22Rv1 (cell line): ENCODE measurements at regions not wholly inside any gene's neighbourhood (a gene's known extent, or its start where the extent isn't known, plus 50 kb on each side); places are given as distances from the start of the nearest gene placed in this dataset.

Experiments used
- ZFX ChIP-seq: fragments of 450-650 bp; IDR thresholded peaks from 2 replicates; pipeline ENCODE4 v1.6.1; 2017; ENCODE audit warnings: antibody characterized with exemption, borderline replicate concordance
- TF ChIP-seq, protein P1 (sequence below): fragments of 450-650 bp; IDR thresholded peaks from 2 replicates; pipeline ENCODE4 v1.5.1; 2017; ENCODE audit warnings: mild to moderate bottlenecking

DNA sequence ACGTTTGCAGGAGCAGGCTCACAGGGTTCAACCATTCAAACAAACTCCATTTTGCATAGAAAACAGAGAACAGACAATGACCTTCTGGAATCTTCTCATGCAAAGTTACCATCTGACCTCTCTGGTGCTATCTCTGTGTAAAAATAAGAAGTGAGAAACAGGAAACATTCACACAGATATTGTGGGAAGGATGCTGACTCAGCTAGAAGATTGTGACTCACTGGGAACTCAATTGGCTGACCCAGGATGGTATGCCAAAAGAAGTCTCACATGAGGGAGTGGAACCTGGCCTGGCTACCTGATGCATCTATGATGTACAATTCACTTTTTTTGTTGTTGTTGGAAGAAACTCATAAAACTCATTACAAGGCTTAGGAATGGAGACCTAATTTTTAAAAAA lies 61.1 kb upstream of the TBX18 start:
- TF ChIP-seq, protein P1, sequence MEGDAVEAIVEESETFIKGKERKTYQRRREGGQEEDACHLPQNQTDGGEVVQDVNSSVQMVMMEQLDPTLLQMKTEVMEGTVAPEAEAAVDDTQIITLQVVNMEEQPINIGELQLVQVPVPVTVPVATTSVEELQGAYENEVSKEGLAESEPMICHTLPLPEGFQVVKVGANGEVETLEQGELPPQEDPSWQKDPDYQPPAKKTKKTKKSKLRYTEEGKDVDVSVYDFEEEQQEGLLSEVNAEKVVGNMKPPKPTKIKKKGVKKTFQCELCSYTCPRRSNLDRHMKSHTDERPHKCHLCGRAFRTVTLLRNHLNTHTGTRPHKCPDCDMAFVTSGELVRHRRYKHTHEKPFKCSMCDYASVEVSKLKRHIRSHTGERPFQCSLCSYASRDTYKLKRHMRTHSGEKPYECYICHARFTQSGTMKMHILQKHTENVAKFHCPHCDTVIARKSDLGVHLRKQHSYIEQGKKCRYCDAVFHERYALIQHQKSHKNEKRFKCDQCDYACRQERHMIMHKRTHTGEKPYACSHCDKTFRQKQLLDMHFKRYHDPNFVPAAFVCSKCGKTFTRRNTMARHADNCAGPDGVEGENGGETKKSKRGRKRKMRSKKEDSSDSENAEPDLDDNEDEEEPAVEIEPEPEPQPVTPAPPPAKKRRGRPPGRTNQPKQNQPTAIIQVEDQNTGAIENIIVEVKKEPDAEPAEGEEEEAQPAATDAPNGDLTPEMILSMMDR = no peak
- no peak for TF ChIP-seq ZFX
